Liver (tissue), 3 donors: ENCODE measurements at regions not wholly inside any gene's neighbourhood (a gene's known extent, or its start where the extent isn't known, plus 50 kb on each side); places are given as distances from the start of the nearest gene placed in this dataset.

Experiments used
- FOXA1 ChIP-seq: IDR thresholded peaks from 2 replicates; pipeline ENCODE4 v1.6.1; 2016; ENCODE audit warnings: antibody characterized with exemption
- SP1 ChIP-seq: IDR thresholded peaks from 2 replicates; pipeline ENCODE4 v1.6.1; 2018; ENCODE audit warnings: antibody characterized with exemption, mild to moderate bottlenecking
- YY1 ChIP-seq: IDR thresholded peaks from 2 replicates; pipeline ENCODE4 v1.6.1; 2016; ENCODE audit warnings: antibody characterized with exemption, mild to moderate bottlenecking
- TF ChIP-seq, protein P1 (sequence below): fragments of 150-350 bp; IDR thresholded peaks from 2 replicates; pipeline ENCODE4 v1.5.1; 2017; ENCODE audit warnings: improper control_type of control experiment, low read depth, low read length; ENCODE audit not compliant: missing input control
- donor health status: healthy.
- donor health status: healthy.

DNA sequence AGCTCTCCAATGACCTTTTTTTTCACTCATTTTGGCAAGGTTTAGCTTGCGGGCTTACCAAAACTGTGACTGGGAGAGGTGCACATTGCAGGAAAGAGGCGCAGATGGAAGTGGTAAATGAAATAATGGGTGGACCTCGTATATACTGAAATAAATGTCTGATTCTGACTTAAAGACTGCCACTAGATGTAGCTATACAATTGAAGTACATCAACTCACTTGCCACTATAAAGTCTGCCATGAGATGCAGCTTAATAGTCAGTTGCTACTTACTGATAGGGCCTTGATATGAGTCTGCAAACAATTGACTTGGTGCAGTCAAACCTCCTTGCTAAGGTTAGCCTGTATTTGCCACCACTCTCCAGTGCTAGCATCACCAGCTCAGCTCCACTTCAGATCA is 525.9 kb upstream of the MBL2 start:
- TF ChIP-seq YY1 = no peak
- TF ChIP-seq, protein P1, sequence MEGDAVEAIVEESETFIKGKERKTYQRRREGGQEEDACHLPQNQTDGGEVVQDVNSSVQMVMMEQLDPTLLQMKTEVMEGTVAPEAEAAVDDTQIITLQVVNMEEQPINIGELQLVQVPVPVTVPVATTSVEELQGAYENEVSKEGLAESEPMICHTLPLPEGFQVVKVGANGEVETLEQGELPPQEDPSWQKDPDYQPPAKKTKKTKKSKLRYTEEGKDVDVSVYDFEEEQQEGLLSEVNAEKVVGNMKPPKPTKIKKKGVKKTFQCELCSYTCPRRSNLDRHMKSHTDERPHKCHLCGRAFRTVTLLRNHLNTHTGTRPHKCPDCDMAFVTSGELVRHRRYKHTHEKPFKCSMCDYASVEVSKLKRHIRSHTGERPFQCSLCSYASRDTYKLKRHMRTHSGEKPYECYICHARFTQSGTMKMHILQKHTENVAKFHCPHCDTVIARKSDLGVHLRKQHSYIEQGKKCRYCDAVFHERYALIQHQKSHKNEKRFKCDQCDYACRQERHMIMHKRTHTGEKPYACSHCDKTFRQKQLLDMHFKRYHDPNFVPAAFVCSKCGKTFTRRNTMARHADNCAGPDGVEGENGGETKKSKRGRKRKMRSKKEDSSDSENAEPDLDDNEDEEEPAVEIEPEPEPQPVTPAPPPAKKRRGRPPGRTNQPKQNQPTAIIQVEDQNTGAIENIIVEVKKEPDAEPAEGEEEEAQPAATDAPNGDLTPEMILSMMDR = no peak
- no peak for TF ChIP-seq SP1
- TF ChIP-seq FOXA1 = no peak
